Renal pelvis (tissue), 1 donor: ENCODE measurements at regions not wholly inside any gene's neighbourhood (a gene's known extent, or its start where the extent isn't known, plus 50 kb on each side); places are given as distances from the start of the nearest gene placed in this dataset.
"Not testable (repeated sequence)": the region's sequence is repeated elsewhere in the genome, so short reads cannot be mapped to it uniquely, and the experiment has no call there.

Source experiments
- DNase-seq: peaks from one replicate; pipeline ENCODE4 v3.0.0-alpha.2; 2013

GRCh38 chr21:16116798-16117197 lies 387.0 kb downstream of the USP25 start:
- no peak for DNase-seq

GRCh38 chr21:16117331-16117730 lies 387.5 kb downstream of the USP25 start:
- no peak for DNase-seq

GRCh38 chr21:16117851-16118590 lies 388.2 kb downstream of the USP25 start:
- DNase-seq, result no peak

GRCh38 chr21:16124378-16125138 lies 394.8 kb downstream of the USP25 start:
- DNase-seq, result peak; percentile 34

- DNase-seq, result no peak
These were observed 395.5 kb downstream of the USP25 start for GRCh38 chr21:16125274-16125673.

GRCh38 chr21:16132453-16132852 lies 402.7 kb downstream of the USP25 start:
- not testable (repeated sequence) for DNase-seq

GRCh38 chr21:16133248-16133647 lies 403.5 kb downstream of the USP25 start:
- DNase-seq, result no peak

GRCh38 chr21:16134134-16134533 lies 404.4 kb downstream of the USP25 start:
- DNase-seq, result no peak

- no peak for DNase-seq
These were observed 407.3 kb downstream of the USP25 start for GRCh38 chr21:16137106-16137505.

- DNase-seq, result no peak
These were observed 415.3 kb downstream of the USP25 start for GRCh38 chr21:16145052-16145451.

- DNase-seq, result no peak
These were observed 415.7 kb downstream of the USP25 start for GRCh38 chr21:16145479-16145878.

- no peak for DNase-seq
These were observed 424.5 kb downstream of the USP25 start for GRCh38 chr21:16154321-16154720.

GRCh38 chr21:16154951-16155635 lies 425.3 kb downstream of the USP25 start:
- no peak for DNase-seq

GRCh38 chr21:16156841-16157489 lies 427.2 kb downstream of the USP25 start:
- no peak for DNase-seq

- DNase-seq, result no peak
These were observed 429.6 kb downstream of the USP25 start for GRCh38 chr21:16159213-16159970.

- no peak for DNase-seq
These were observed 430.2 kb downstream of the USP25 start for GRCh38 chr21:16159971-16160350.

GRCh38 chr21:16162953-16163352 lies 433.2 kb downstream of the USP25 start:
- no peak for DNase-seq

- DNase-seq, result no peak
These were observed 439.3 kb downstream of the USP25 start for GRCh38 chr21:16169102-16169511.

GRCh38 chr21:16169779-16170178 lies 440.0 kb downstream of the USP25 start:
- DNase-seq, result no peak

- DNase-seq, result no peak
These were observed 446.8 kb downstream of the USP25 start for GRCh38 chr21:16176570-16176969.

- no peak for DNase-seq
These were observed 447.8 kb downstream of the USP25 start for GRCh38 chr21:16177532-16177931.

- DNase-seq, result no peak
These were observed 450.0 kb downstream of the USP25 start for GRCh38 chr21:16179773-16180172.
